ENCODE measurements at regions not wholly inside any gene's neighbourhood (a gene's known extent, or its start where the extent isn't known, plus 50 kb on each side); places are given as distances from the start of the nearest gene placed in this dataset.

DNA sequence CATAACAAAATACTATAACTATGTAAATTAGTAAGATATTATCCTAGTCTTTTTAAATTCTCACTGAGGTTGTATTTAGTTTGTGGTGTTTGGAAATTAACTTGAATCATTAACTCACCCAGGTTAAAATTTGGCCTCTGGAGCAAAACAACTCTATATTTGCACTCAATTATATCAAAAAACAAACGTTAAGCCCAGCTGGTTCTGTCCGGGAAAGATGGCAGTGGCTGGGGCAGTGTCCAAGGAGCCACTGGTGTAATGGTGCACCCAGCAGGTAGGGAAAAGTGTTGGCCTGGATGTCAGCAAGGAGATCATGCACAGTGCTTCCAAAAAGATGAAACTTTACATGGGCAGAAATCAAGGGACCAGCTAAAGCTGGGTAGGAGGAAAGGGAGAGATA is 285.3 kb upstream of the CITED2 start:
- Histone ChIP-seq H3K36me3 (no peaks in the 10 kb centered on the region), H3K4me1 (no peaks in the 10 kb centered on the region), H3K9me3 (replicated peaks) (peaks cover 19% of the 10 kb centered on the region), H3K27me3 (ENCODE audit: low read depth) (no peaks in the 10 kb centered on the region), H3K4me3 (no peak overlapping the region), H3K27ac (replicated peaks) (no peak overlapping the region)
- intact Hi-C loops (cut with micrococcal nuclease): no loop called here
- TF ChIP-seq, protein P1, sequence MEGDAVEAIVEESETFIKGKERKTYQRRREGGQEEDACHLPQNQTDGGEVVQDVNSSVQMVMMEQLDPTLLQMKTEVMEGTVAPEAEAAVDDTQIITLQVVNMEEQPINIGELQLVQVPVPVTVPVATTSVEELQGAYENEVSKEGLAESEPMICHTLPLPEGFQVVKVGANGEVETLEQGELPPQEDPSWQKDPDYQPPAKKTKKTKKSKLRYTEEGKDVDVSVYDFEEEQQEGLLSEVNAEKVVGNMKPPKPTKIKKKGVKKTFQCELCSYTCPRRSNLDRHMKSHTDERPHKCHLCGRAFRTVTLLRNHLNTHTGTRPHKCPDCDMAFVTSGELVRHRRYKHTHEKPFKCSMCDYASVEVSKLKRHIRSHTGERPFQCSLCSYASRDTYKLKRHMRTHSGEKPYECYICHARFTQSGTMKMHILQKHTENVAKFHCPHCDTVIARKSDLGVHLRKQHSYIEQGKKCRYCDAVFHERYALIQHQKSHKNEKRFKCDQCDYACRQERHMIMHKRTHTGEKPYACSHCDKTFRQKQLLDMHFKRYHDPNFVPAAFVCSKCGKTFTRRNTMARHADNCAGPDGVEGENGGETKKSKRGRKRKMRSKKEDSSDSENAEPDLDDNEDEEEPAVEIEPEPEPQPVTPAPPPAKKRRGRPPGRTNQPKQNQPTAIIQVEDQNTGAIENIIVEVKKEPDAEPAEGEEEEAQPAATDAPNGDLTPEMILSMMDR (IDR thresholded peaks at IDR 0.05; ENCODE audit: borderline replicate concordance): no peak
- no peak for DNase-seq

DNA sequence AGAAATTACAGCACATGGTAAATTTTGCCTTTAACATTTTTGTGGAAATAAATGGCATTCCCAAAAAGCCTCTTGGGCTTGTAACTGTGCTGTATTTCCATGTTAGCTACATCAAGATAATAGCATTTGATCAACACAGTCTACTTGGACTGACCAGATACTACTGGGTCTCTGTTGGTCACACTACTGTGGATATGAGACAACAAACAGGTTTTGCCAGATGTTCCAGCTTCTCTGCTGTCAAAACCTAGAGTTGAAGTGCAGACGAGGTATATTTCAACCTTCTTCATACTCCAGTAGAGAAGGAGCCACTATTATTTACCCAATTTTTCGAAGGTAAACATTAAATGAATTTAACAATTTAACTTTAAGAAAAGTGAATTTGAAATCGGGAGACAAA is 284.7 kb upstream of the CITED2 start:
- DNase-seq: no peak
- H3K36me3 ChIP-seq: no peaks in the 10 kb centered on the region
- TF ChIP-seq, protein P1 (IDR thresholded peaks at IDR 0.05; ENCODE audit: borderline replicate concordance): no peak
- H3K4me1 ChIP-seq: no peaks in the 10 kb centered on the region
- H3K27me3 ChIP-seq (ENCODE audit: low read depth): no peaks in the 10 kb centered on the region
- no peak overlapping the region for H3K4me3 ChIP-seq
- no peak overlapping the region for H3K27ac ChIP-seq (replicated peaks)
- intact Hi-C loops (cut with micrococcal nuclease): no loop called here
- H3K9me3 ChIP-seq (replicated peaks): peaks cover 14% of the 10 kb centered on the region

DNA sequence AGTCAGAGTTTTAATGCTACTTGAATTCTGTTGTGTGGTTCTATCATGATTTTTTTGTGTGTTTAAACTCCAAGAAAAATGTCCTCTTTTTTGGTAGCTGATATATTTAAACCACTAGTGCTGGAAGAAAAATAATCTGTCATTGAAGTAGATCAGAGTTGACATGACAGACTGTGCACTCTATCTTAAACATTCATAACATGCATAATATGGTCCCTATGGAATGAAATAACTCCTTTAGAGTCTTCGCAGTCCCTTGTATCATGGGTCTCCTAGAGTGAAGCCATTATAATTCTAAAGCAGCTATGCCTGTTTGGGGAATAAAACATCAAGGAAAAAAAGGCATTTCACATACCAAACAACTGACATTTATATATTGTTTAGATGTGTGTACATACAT is 282.7 kb upstream of the CITED2 start:
- no peaks in the 10 kb centered on the region for H3K36me3 ChIP-seq
- H3K27ac ChIP-seq (replicated peaks): no peak overlapping the region
- DNase-seq: no peak
- H3K4me1 ChIP-seq: no peaks in the 10 kb centered on the region
- TF ChIP-seq, protein P1 (IDR thresholded peaks at IDR 0.05; ENCODE audit: borderline replicate concordance): no peak
- no peak overlapping the region for H3K4me3 ChIP-seq
- H3K27me3 ChIP-seq (ENCODE audit: low read depth): no peaks in the 10 kb centered on the region
- no peaks in the 10 kb centered on the region for H3K9me3 ChIP-seq (replicated peaks)
- intact Hi-C loops (cut with micrococcal nuclease): no loop called here

DNA sequence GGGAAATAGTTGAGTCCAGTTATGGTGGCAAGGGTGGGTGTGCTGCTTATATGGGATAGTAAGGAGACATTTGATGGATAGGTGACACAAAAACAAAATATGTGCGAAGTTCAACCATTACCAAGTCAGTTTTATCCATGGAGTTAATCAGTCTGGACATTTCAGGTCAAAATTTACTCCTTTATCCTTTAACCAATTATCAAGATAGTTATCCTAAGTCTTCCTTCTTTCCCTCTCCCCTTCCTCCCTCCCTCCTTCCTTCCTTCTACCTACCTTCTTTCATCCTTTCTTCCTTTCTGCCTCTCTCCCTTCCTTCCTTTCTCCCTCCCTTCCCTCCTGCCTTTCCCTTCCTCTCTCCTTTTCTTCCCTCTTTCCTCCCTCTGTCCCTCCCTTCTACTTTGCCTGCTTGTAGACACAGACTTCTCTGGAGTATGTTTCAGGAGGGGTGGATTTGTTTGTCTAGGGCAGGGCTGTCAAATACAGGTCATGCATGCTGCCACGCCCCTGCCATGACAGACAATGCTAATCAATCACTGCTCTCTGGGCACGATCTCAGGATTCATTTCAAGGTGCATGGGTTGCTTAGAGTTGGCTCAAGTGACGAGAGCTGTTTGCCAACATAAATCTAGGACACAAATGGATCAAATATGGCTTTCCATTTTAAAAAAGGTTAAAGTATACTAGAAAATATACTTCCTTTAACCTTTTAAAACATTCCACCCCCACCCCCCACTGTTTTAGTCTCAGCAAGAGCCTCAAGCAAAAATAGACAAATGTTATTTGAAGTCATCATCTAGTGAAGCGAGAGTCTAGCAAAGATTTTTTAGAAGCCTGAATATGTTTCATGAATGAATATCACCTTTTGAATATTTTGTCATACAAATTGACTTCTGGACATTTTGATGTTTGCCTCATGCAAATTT is 281.6 kb upstream of the CITED2 start:
- DNase-seq: no peak
- intact Hi-C loops (cut with micrococcal nuclease): no loop called here
- Histone ChIP-seq H3K4me1 (no peaks in the 10 kb centered on the region), H3K4me3 (no peak overlapping the region), H3K27ac (replicated peaks) (no peak overlapping the region), H3K36me3 (no peaks in the 10 kb centered on the region), H3K27me3 (ENCODE audit: low read depth) (no peaks in the 10 kb centered on the region), H3K9me3 (replicated peaks) (no peaks in the 10 kb centered on the region)
- TF ChIP-seq, protein P1 (IDR thresholded peaks at IDR 0.05; ENCODE audit: borderline replicate concordance): no peak

DNA sequence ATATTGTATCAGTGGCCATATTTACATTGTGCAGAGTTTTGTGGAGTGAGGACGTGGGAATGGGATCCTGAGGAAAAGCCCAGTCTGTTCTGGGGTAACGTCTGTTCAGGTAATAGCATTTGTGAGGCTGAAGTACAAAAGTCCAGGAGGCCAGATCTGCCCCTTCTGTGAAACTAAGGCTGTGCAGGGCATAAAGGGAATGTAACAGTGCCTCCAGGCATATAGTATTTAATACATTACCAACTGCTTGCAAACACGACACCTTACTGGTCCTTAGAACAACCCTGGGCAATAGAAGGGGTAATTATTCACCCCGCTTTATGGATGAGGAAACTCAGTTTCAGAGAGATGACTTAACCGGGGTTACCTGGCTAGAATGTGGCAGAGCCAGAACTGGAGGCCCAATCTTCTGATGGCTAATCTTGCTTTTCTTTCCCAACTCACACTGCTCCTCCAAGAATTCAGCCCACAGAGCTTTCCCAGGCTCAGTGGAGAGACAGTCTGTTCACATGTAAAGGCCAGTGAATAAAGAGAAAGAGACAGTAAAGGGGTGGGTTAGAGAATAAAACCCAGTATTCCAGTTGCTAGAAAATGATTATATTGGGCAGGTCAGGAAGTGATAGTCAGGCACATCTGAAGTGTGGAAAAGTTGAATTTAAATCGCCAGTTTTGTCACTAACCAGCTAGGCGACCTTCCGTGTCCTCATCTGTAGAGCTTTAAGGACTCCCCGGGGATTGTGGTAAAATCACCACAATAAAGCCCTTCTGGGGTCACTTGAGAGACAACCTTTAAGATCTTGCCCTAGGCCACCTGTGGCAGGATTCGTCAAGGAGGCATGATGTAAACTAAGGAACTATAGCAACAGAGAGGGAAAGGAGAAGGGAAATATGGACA is 280.7 kb upstream of the CITED2 start:
- TF ChIP-seq, protein P1 (IDR thresholded peaks at IDR 0.05; ENCODE audit: borderline replicate concordance): no peak
- H3K4me3 ChIP-seq: no peak overlapping the region
- no peaks in the 10 kb centered on the region for H3K4me1 ChIP-seq
- H3K27me3 ChIP-seq (ENCODE audit: low read depth): no peaks in the 10 kb centered on the region
- intact Hi-C loops (cut with micrococcal nuclease): no loop called here
- DNase-seq: no peak
- no peak overlapping the region for H3K27ac ChIP-seq (replicated peaks)
- H3K9me3 ChIP-seq (replicated peaks): no peaks in the 10 kb centered on the region
- no peaks in the 10 kb centered on the region for H3K36me3 ChIP-seq
